ENCODE measurements at regions not wholly inside any gene's neighbourhood (a gene's known extent, or its start where the extent isn't known, plus 50 kb on each side); places are given as distances from the start of the nearest gene placed in this dataset.

- TF ChIP-seq, protein P1, sequence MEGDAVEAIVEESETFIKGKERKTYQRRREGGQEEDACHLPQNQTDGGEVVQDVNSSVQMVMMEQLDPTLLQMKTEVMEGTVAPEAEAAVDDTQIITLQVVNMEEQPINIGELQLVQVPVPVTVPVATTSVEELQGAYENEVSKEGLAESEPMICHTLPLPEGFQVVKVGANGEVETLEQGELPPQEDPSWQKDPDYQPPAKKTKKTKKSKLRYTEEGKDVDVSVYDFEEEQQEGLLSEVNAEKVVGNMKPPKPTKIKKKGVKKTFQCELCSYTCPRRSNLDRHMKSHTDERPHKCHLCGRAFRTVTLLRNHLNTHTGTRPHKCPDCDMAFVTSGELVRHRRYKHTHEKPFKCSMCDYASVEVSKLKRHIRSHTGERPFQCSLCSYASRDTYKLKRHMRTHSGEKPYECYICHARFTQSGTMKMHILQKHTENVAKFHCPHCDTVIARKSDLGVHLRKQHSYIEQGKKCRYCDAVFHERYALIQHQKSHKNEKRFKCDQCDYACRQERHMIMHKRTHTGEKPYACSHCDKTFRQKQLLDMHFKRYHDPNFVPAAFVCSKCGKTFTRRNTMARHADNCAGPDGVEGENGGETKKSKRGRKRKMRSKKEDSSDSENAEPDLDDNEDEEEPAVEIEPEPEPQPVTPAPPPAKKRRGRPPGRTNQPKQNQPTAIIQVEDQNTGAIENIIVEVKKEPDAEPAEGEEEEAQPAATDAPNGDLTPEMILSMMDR (IDR thresholded peaks at IDR 0.05), result no peak
- no peak for TF ChIP-seq POLR2AphosphoS5 (IDR thresholded peaks at IDR 0.05)
These were observed 678.5 kb upstream of the NUDT12 start for GRCh38 chr5:104241046-104241445.
